IMR-90 (cell line): ENCODE measurements at regions not wholly inside any gene's neighbourhood (a gene's known extent, or its start where the extent isn't known, plus 50 kb on each side); places are given as distances from the start of the nearest gene placed in this dataset.

Experiments
- ATAC-seq: fragments of 200-7000 bp; cut with Tn5 transposase; 2 replicates; pipeline ENCODE4 v1.9.1; 2020; ENCODE audit warnings: low read depth, mild to moderate bottlenecking, moderate library complexity
- BruUV-seq: library from RNA; stranded (reverse); fragments of 400-500 nt; replicated peaks from 2 replicates; lab custom pipeline; 2021; lab: Mats Ljungman, UMichigan
- CTCF ChIA-PET: fragments of 300-600 bp; formaldehyde crosslinking; extraction: SDS; loops from one replicate; lab custom pipeline; 2021; ENCODE audit warnings: antibody characterized with exemption; lab: Yijun Ruan, JAX
- POLR2A ChIA-PET: fragments of 300-600 bp; sonication (Branson Sonifier 250); formaldehyde crosslinking; loops from one replicate; lab custom pipeline; 2022; ENCODE audit warnings: antibody characterized with exemption; ENCODE audit not compliant: unreplicated experiment; lab: Charles Lee
- DNase-seq: peaks from one replicate; pipeline ENCODE4 v3.0.0; 2013
- H2AFZ ChIP-seq: replicated peaks from 2 replicates; pipeline ENCODE3; 2013; ENCODE audit warnings: low read length, mild to moderate bottlenecking; ENCODE audit not compliant: poor library complexity
- H2AK5ac ChIP-seq: 2 replicates; pipeline ENCODE4 v1.6.1; 2013; ENCODE audit warnings: low read depth, low read length, inconsistent platforms
- H2AK9ac ChIP-seq: replicated peaks from 2 replicates; pipeline ENCODE3; 2013; ENCODE audit warnings: mild to moderate bottlenecking, low read depth, low read length, moderate library complexity; ENCODE audit not compliant: poor library complexity
- H2BK120ac ChIP-seq: 2 replicates; pipeline ENCODE4 v1.6.1; 2013; ENCODE audit warnings: low read depth, low read length, inconsistent platforms
- H2BK15ac ChIP-seq: 3 replicates; pipeline ENCODE4 v1.6.1; 2013; ENCODE audit warnings: low read depth, low read length, inconsistent platforms
- H2BK20ac ChIP-seq: 2 replicates; pipeline ENCODE4 v1.6.1; 2013; ENCODE audit warnings: low read depth, mild to moderate bottlenecking, inconsistent platforms, low read length, moderate library complexity
- H2BK5ac ChIP-seq: 2 replicates; pipeline ENCODE4 v1.6.1; 2013; ENCODE audit warnings: mild to moderate bottlenecking, low read depth, low read length, inconsistent platforms; ENCODE audit not compliant: poor library complexity, severe bottlenecking
- H3K14ac ChIP-seq: replicated peaks from 2 replicates; pipeline ENCODE4 v1.6.1; 2013; ENCODE audit warnings: low read depth, low read length, inconsistent platforms
- H3K18ac ChIP-seq: 2 replicates; pipeline ENCODE4 v1.6.1; 2013; ENCODE audit warnings: low read depth, low read length, control low read depth
- H3K23ac ChIP-seq: 2 replicates; pipeline ENCODE4 v1.6.1; 2013; ENCODE audit warnings: low read depth, low read length, inconsistent platforms
- H3K27ac ChIP-seq: 2 replicates; pipeline ENCODE4 v1.5.1; 2013; ENCODE audit warnings: mild to moderate bottlenecking, control low read depth, low read length; ENCODE audit not compliant: insufficient read depth
- H3K27me3 ChIP-seq: 2 replicates; pipeline ENCODE4 v1.6.1; 2013; ENCODE audit warnings: low read length; ENCODE audit not compliant: control insufficient read depth, insufficient read depth
- H3K36me3 ChIP-seq: 2 replicates; pipeline ENCODE4 v1.6.1; 2013; ENCODE audit warnings: low read length, mixed read lengths; ENCODE audit not compliant: control insufficient read depth, insufficient read depth
- H3K4ac ChIP-seq: 2 replicates; pipeline ENCODE4 v1.6.1; 2013; ENCODE audit warnings: low read depth, low read length, inconsistent platforms
- H3K4me1 ChIP-seq: 2 replicates; pipeline ENCODE4 v1.6.1; 2013; ENCODE audit warnings: low read length, mixed read lengths; ENCODE audit not compliant: control insufficient read depth, insufficient read depth
- H3K4me2 ChIP-seq: 2 replicates; pipeline ENCODE4 v1.6.1; 2013; ENCODE audit warnings: low read depth, mild to moderate bottlenecking, control low read depth, low read length, moderate library complexity
- H3K4me3 ChIP-seq: 2 replicates; pipeline ENCODE4 v1.5.1; 2013; ENCODE audit warnings: low read depth, mild to moderate bottlenecking, control low read depth, low read length, moderate library complexity; ENCODE audit not compliant: insufficient read depth
- H3K56ac ChIP-seq: 2 replicates; pipeline ENCODE4 v1.6.1; 2013; ENCODE audit warnings: low read length, inconsistent platforms; ENCODE audit not compliant: insufficient read depth; ENCODE audit errors: extremely low read depth
- H3K79me1 ChIP-seq, 2 experiments: 2 replicates each; pipeline ENCODE4 v1.6.1; 2013; ENCODE audit warnings: low read length in 2 of 2, inconsistent platforms in 1 of 2, low read depth in 1 of 2
- H3K9ac ChIP-seq: 2 replicates; pipeline ENCODE4 v1.6.1; 2013; ENCODE audit warnings: low read depth, low read length, control low read depth
- H3K9me1 ChIP-seq: 2 replicates; pipeline ENCODE4 v1.6.1; 2013; ENCODE audit warnings: low read length, inconsistent platforms; ENCODE audit not compliant: insufficient read depth
- H3K9me3 ChIP-seq: 2 replicates; pipeline ENCODE4 v1.6.1; 2013; ENCODE audit warnings: low read length; ENCODE audit not compliant: control insufficient read depth, insufficient read depth
- H4K20me1 ChIP-seq: 2 replicates; pipeline ENCODE4 v1.6.1; 2013; ENCODE audit warnings: low read length, inconsistent platforms; ENCODE audit not compliant: insufficient read depth
- H4K5ac ChIP-seq: 2 replicates; pipeline ENCODE4 v1.6.1; 2013; ENCODE audit warnings: mild to moderate bottlenecking, low read depth, low read length, control low read depth
- H4K8ac ChIP-seq, 2 experiments: 2 replicates each; pipeline ENCODE4 v1.6.1; 2013; ENCODE audit warnings: low read depth in 2 of 2, low read length in 2 of 2, control low read depth in 1 of 2, inconsistent platforms in 1 of 2
- H4K91ac ChIP-seq: 2 replicates; pipeline ENCODE4 v1.6.1; 2013; ENCODE audit warnings: low read depth, low read length, inconsistent platforms; ENCODE audit not compliant: insufficient read depth
- CHD1 ChIP-seq: IDR thresholded peaks from 2 replicates; pipeline ENCODE4 v1.6.1; 2012; ENCODE audit warnings: low read depth, low read length, improper control_type of control experiment
- ELK1 ChIP-seq: fragments of 150-350 bp; IDR thresholded peaks from 2 replicates; pipeline ENCODE4 v1.6.1; 2016; ENCODE audit warnings: low read depth, mild to moderate bottlenecking, low read length, moderate library complexity, borderline replicate concordance
- NFE2L2 ChIP-seq: fragments of 150-350 bp; IDR thresholded peaks from 2 replicates; pipeline ENCODE4 v1.6.1; 2016; ENCODE audit warnings: low read depth, mild to moderate bottlenecking, low read length
- RFX5 ChIP-seq: IDR thresholded peaks from 2 replicates; pipeline ENCODE4 v1.8.0; 2012; ENCODE audit warnings: low read depth, mild to moderate bottlenecking, low read length, moderate library complexity
- WGBS, 2 experiments: methylation state at CpG; one replicate each; pipeline versions ENCODE4 v1.1.5 to v1.1.7; 2013; ENCODE audit warnings: missing lambda C conversion rate in 2 of 2; ENCODE audit not compliant: insufficient read length in 1 of 2; ENCODE audit errors: extremely low coverage in 2 of 2; 5-methylcytosine and 5-hydroxymethylcytosine counted together
- dilution Hi-C: fragments of 300-500 bp; cut with HindIII; formaldehyde crosslinking; loops from one replicate; pipeline ENCODE4 v1.14.3; 2018; ENCODE audit warnings: low sequenced_read_pairs; ENCODE audit not compliant: unreplicated experiment
- in situ Hi-C: fragments of 300-500 bp; cut with MboI; formaldehyde crosslinking; loops from 3 replicates; pipeline ENCODE4 v1.14.3; 2019; ENCODE audit warnings: low sequenced_read_pairs, inconsistent platforms, mixed read lengths
- intact Hi-C: fragments of 100-400 bp; cut with micrococcal nuclease; formaldehyde crosslinking; loops from 2 replicates; pipeline ENCODE4 v1.10.0; 2022

GRCh38 chr5:25649628-25650265, 1005.0 kb upstream of the CDH10 start:
- Histone ChIP-seq H3K4me2 (no peak overlapping the region), H3K4ac (no peak overlapping the region), H3K27ac (no peak overlapping the region), H3K79me1 (no peaks in the 10 kb centered on the region), H3K9me1 (no peaks in the 10 kb centered on the region), H4K91ac (no peak overlapping the region), H3K9ac (no peak overlapping the region), H3K23ac (no peak overlapping the region), H2BK20ac (no peak overlapping the region), H3K36me3 (no peaks in the 10 kb centered on the region), H2BK120ac (no peak overlapping the region), H4K8ac (no peak overlapping the region), H2AK9ac (no peak overlapping the region), H4K20me1 (no peaks in the 10 kb centered on the region), H3K56ac (no peak overlapping the region), H3K4me3 (no peak overlapping the region), H2BK15ac (no peak overlapping the region), H3K27me3 (no peaks in the 10 kb centered on the region), H3K18ac (no peak overlapping the region), H3K14ac (no peak overlapping the region), H3K9me3 (no peaks in the 10 kb centered on the region), H2AFZ (no peak overlapping the region), H3K4me1 (no peaks in the 10 kb centered on the region), H4K5ac (no peak overlapping the region), H2AK5ac (no peak overlapping the region), H2BK5ac (no peak overlapping the region)
- dilution Hi-C loops (no loop called here), intact Hi-C loops (no loop called here), in situ Hi-C loops (no loop called here)
- POLR2A ChIA-PET, result no interaction called here
- DNase-seq (no peak), ATAC-seq (no peak)
- no peak for TF ChIP-seq RFX5
- no peak for TF ChIP-seq CHD1
- TF ChIP-seq NFE2L2, result no peak
- TF ChIP-seq ELK1, result no peak
- BruUV-seq, result no TSS peak
- CTCF ChIA-PET, result no interaction called here
- WGBS, 2 experiments, result 92% methylated on average over 8 of the region's 16 CpGs; no CpG with 5 or more reads in 1 of the 2 experiments
